WI38 (cell line): ENCODE measurements at regions not wholly inside any gene's neighbourhood (a gene's known extent, or its start where the extent isn't known, plus 50 kb on each side); places are given as distances from the start of the nearest gene placed in this dataset.

Source experiments
- H3K4me3 ChIP-seq: 2 replicates; pipeline ENCODE4 v1.5.1; 2011; ENCODE audit warnings: low read depth, mild to moderate bottlenecking, control low read depth, low read length
- CTCF ChIP-seq: IDR thresholded peaks from 2 replicates; pipeline ENCODE4 v1.5.1; 2012; ENCODE audit warnings: low read depth, mild to moderate bottlenecking, control low read depth, low read length

GRCh38 chr2:39914949-39915348, 135.9 kb upstream of the THUMPD2 start:
- H3K4me3 ChIP-seq: no peak overlapping the region
- no peak for TF ChIP-seq CTCF

- peak; percentile 43; the same call in 1 of the 2 replicates for TF ChIP-seq CTCF
- H3K4me3 ChIP-seq: no peak overlapping the region
Observed at GRCh38 chr2:39913648-39914461, 134.8 kb upstream of the THUMPD2 start.

- no peak for TF ChIP-seq CTCF
- no peak overlapping the region for H3K4me3 ChIP-seq
Observed at GRCh38 chr2:39902103-39902502, 123.0 kb upstream of the THUMPD2 start.

- H3K4me3 ChIP-seq: no peak overlapping the region
- no peak for TF ChIP-seq CTCF
Observed at GRCh38 chr2:39898934-39899333, 119.9 kb upstream of the THUMPD2 start.

- TF ChIP-seq CTCF: no peak
- no peak overlapping the region for H3K4me3 ChIP-seq
Observed at GRCh38 chr2:39897273-39897672, 118.2 kb upstream of the THUMPD2 start.

- H3K4me3 ChIP-seq: no peak overlapping the region
- TF ChIP-seq CTCF: no peak
Observed at GRCh38 chr2:39894082-39894481, 115.0 kb upstream of the THUMPD2 start.

- no peak for TF ChIP-seq CTCF
- H3K4me3 ChIP-seq: no peak overlapping the region
Observed at GRCh38 chr2:39893616-39894015, 114.6 kb upstream of the THUMPD2 start.
